GM23338 (cell line): ENCODE measurements at regions not wholly inside any gene's neighbourhood (a gene's known extent, or its start where the extent isn't known, plus 50 kb on each side); places are given as distances from the start of the nearest gene placed in this dataset.

Experiments
- ATAC-seq: fragments of 200-7000 bp; cut with Tn5 transposase; 3 replicates; pipeline ENCODE4 v1.9.1; 2020
- DNase-seq: peaks from one replicate; pipeline ENCODE4 v3.0.0-alpha.2; 2015; ENCODE audit warnings: low spot score
- H2AFZ ChIP-seq: fragments of 200-600 bp; sonication (generic); 2 replicates; pipeline ENCODE4 v1.8.0; 2016; ENCODE audit warnings: antibody characterized with exemption, mild to moderate bottlenecking, moderate library complexity
- H3F3A ChIP-seq: fragments of 200-600 bp; sonication (generic); replicated peaks from 2 replicates; pipeline ENCODE4 v1.8.0; 2017; ENCODE audit warnings: antibody characterized with exemption, mixed run types, low read depth
- H3K27ac ChIP-seq: fragments of 200-600 bp; sonication (generic); 2 replicates; pipeline ENCODE4 v1.6.1; 2016; ENCODE audit warnings: low read depth
- H3K27me3 ChIP-seq: fragments of 200-600 bp; sonication (generic); 2 replicates; pipeline ENCODE4 v1.8.0; 2016; ENCODE audit warnings: mild to moderate bottlenecking, mixed run types, moderate library complexity; ENCODE audit not compliant: insufficient read depth
- H3K36me3 ChIP-seq: fragments of 200-600 bp; sonication (generic); 2 replicates; pipeline ENCODE4 v1.8.0; 2016; ENCODE audit warnings: mild to moderate bottlenecking; ENCODE audit not compliant: insufficient read depth
- H3K4me1 ChIP-seq: fragments of 200-600 bp; sonication (generic); 2 replicates; pipeline ENCODE4 v1.8.0; 2016; ENCODE audit warnings: mild to moderate bottlenecking, moderate library complexity; ENCODE audit not compliant: insufficient read depth
- H3K4me2 ChIP-seq: fragments of 200-600 bp; sonication (generic); 2 replicates; pipeline ENCODE4 v1.7.1; 2017; ENCODE audit warnings: mixed run types
- H3K4me3 ChIP-seq: fragments of 200-600 bp; sonication (generic); 2 replicates; pipeline ENCODE4 v1.6.1; 2016; ENCODE audit warnings: mixed run types
- H3K79me2 ChIP-seq: fragments of 200-600 bp; sonication (generic); replicated peaks from 2 replicates; pipeline ENCODE4 v1.8.0; 2017; ENCODE audit warnings: mild to moderate bottlenecking; ENCODE audit not compliant: insufficient read depth
- H3K9me2 ChIP-seq: fragments of 200-600 bp; sonication (generic); 2 replicates; pipeline ENCODE4 v1.8.0; 2017; ENCODE audit not compliant: insufficient read depth
- H4K20me1 ChIP-seq: fragments of 200-600 bp; sonication (generic); replicated peaks from 2 replicates; pipeline ENCODE4 v1.8.0; 2017; ENCODE audit warnings: mild to moderate bottlenecking; ENCODE audit not compliant: insufficient read depth
- H3K27ac Mint-ChIP-seq: 2 replicates; pipeline ENCODE4 v1.8.0; 2020; ENCODE audit warnings: inconsistent platforms, mild to moderate bottlenecking, moderate library complexity, mixed read lengths
- H3K27me3 Mint-ChIP-seq: 3 replicates; pipeline ENCODE4 v1.8.0; 2022; ENCODE audit warnings: low read depth, mild to moderate bottlenecking, moderate library complexity, mixed read lengths, inconsistent platforms; ENCODE audit not compliant: insufficient read depth, poor library complexity
- H3K36me3 Mint-ChIP-seq: 3 replicates; pipeline ENCODE4 v1.8.0; 2021; ENCODE audit warnings: low read depth, mild to moderate bottlenecking, inconsistent platforms, moderate library complexity, mixed read lengths
- H3K4me1 Mint-ChIP-seq: 3 replicates; pipeline ENCODE4 v1.8.0; 2020; ENCODE audit warnings: mild to moderate bottlenecking, inconsistent platforms, mixed read lengths
- H3K4me3 Mint-ChIP-seq: 3 replicates; pipeline ENCODE4 v1.8.0; 2021; ENCODE audit warnings: moderate library complexity, mild to moderate bottlenecking, inconsistent platforms, mixed read lengths
- H3K9me3 Mint-ChIP-seq: 3 replicates; pipeline ENCODE4 v1.8.0; 2020; ENCODE audit warnings: moderate library complexity, mild to moderate bottlenecking, inconsistent platforms, mixed read lengths
- CREB1 ChIP-seq: fragments of 250-450 bp; sonication (Bioruptor Pico); IDR thresholded peaks from 2 replicates; pipeline ENCODE4 v1.5.0; 2020; ENCODE audit warnings: low read depth, mild to moderate bottlenecking, moderate library complexity
- CTCF ChIP-seq, 2 experiments: fragments of 200-600 bp in 1 of 2; sonication (generic) in 1 of 2; conservative IDR thresholded peaks; 2 replicates each; pipeline versions ENCODE4 v1.5.1 to v1.6.1; 2016 to 2017; ENCODE audit warnings: antibody characterized with exemption in 2 of 2, low read depth in 2 of 2, mild to moderate bottlenecking in 2 of 2, moderate library complexity in 1 of 2
- POLR2AphosphoS5 ChIP-seq: IDR thresholded peaks from 2 replicates; pipeline ENCODE4 v1.6.1; 2016; ENCODE audit warnings: antibody characterized with exemption, low read depth
- ZNF462 ChIP-seq: fragments of 250-450 bp; sonication (Bioruptor Pico); IDR thresholded peaks from 2 replicates; pipeline ENCODE4 v1.5.0; 2020; ENCODE audit warnings: mild to moderate bottlenecking, moderate library complexity

- ATAC-seq (peak; percentile 96), DNase-seq (peak; percentile 79)
These were observed 314.8 kb downstream of the POM121L12 start for GRCh38 chr7:53350241-53350640.

More at GRCh38 chr7:53350241-53350640, 314.8 kb downstream of the POM121L12 start:
- Histone ChIP-seq H3F3A (no peaks in the 10 kb centered on the region), H3K79me2 (no peaks in the 10 kb centered on the region), H3K36me3 (no peaks in the 10 kb centered on the region), H3K27ac (no peak overlapping the region), H3K27me3 (no peaks in the 10 kb centered on the region), H3K4me2 (no peak overlapping the region), H3K9me2 (peaks cover 5% of the 10 kb centered on the region; the same call in 1 of the 2 replicates), H3K4me1 (no peaks in the 10 kb centered on the region), H2AFZ (peak overlapping the region; percentile 72), H3K4me3 (no peak overlapping the region), H4K20me1 (no peaks in the 10 kb centered on the region)
- Mint-ChIP-seq H3K9me3 (peaks cover 22% of the 10 kb centered on the region; the same call in 2 of the 3 replicates), H3K27me3 (no peaks in the 10 kb centered on the region), H3K4me1 (no peaks in the 10 kb centered on the region), H3K4me3 (no peak overlapping the region), H3K27ac (no peak overlapping the region), H3K36me3 (peaks cover 6% of the 10 kb centered on the region; the same call in 2 of the 3 replicates)
- TF ChIP-seq CTCF (conservative IDR thresholded peaks at IDR 0.05; ENCODE audit: low read depth in 2 of 2) (peak; percentile 82 to 83), CREB1 (CRISPR knock-in tag) (no peak), POLR2AphosphoS5 (no peak), ZNF462 (CRISPR knock-in tag) (0 out of 2 replicates have a peak, but pooled peaks have one; percentile 6)
